ENCODE measurements at regions not wholly inside any gene's neighbourhood (a gene's known extent, or its start where the extent isn't known, plus 50 kb on each side); places are given as distances from the start of the nearest gene placed in this dataset.

GRCh38 chr11:79822766-79823165 is 381.9 kb upstream of the TENM4 start:
- no peak for TF ChIP-seq POLR2A (IDR thresholded peaks at IDR 0.05; ENCODE audit: low read length)
- TF ChIP-seq GATA1 (IDR thresholded peaks at IDR 0.05; ENCODE audit: low read depth, low read length): no peak
